ENCODE measurements at regions not wholly inside any gene's neighbourhood (a gene's known extent, or its start where the extent isn't known, plus 50 kb on each side); places are given as distances from the start of the nearest gene placed in this dataset.
"Not testable (repeated sequence)": the region's sequence is repeated elsewhere in the genome, so short reads cannot be mapped to it uniquely, and the experiment has no call there.

DNA sequence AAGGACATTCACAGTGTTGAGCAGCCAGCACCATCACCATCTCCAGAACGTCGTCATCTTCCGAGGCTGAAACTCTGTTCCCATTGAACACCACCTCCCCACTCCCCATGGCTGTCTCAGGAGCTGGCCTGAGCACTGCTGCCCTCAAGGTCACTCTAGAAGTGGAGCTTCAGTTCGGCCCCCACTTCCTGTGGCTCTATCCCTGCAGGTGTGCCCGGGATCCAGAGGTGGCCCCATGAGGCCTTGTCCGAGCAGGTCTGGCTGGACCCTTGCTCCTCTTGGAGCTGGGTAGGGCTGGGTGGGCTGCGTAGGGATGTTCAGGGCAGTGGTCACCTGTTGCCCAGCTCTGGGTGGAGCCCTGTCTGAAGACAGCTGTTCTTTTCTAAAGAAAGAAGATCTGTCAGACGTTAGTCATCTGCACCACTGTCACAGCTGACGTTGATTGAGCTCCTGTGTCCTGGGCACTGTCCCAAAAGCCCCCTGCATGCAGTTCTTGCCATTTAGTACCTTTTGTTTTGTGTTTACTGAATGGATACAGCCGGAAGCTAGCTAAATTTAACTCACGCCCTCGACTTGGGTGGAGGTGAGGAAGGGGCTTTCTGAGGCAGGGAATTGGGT lies 75.5 kb upstream of the CLDN5 start:
- no peaks in the 10 kb centered on the region for H3K9me3 ChIP-seq (ENCODE audit: low read length)
- no peaks in the 10 kb centered on the region for H4K20me1 ChIP-seq (ENCODE audit: insufficient read depth, low read length)
- no peaks in the 10 kb centered on the region for H3K36me3 ChIP-seq (ENCODE audit: insufficient read depth, low read length)
- ChIA-PET POLR2A (interaction anchor here (0.8 to 1.6 kb wide), 2 partner anchors 15 to 120 kb away, joined by 3 to 4 read pairs; partner anchors contain the start of genes CDC45 and UFD1), CTCF (ENCODE audit: unreplicated experiment) (no interaction called here)
- no peak overlapping the region for H2AFZ ChIP-seq (ENCODE audit: low read length)
- no peak overlapping the region for H3K4me2 ChIP-seq (ENCODE audit: low read length)
- TF ChIP-seq, protein P1, sequence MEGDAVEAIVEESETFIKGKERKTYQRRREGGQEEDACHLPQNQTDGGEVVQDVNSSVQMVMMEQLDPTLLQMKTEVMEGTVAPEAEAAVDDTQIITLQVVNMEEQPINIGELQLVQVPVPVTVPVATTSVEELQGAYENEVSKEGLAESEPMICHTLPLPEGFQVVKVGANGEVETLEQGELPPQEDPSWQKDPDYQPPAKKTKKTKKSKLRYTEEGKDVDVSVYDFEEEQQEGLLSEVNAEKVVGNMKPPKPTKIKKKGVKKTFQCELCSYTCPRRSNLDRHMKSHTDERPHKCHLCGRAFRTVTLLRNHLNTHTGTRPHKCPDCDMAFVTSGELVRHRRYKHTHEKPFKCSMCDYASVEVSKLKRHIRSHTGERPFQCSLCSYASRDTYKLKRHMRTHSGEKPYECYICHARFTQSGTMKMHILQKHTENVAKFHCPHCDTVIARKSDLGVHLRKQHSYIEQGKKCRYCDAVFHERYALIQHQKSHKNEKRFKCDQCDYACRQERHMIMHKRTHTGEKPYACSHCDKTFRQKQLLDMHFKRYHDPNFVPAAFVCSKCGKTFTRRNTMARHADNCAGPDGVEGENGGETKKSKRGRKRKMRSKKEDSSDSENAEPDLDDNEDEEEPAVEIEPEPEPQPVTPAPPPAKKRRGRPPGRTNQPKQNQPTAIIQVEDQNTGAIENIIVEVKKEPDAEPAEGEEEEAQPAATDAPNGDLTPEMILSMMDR (conservative IDR thresholded peaks at IDR 0.05; ENCODE audit: low read length), result no peak
- TF ChIP-seq EZH2phosphoT487 (IDR thresholded peaks at IDR 0.05; ENCODE audit: borderline replicate concordance, low read depth, low read length), result no peak
- DNase-seq (ENCODE audit: low spot score), result no peak
- no peak overlapping the region for H3K27ac ChIP-seq (ENCODE audit: low read depth, low read length, poor library complexity, severe bottlenecking)
- H3K79me2 ChIP-seq (ENCODE audit: insufficient read depth, low read depth, low read length), result no peaks in the 10 kb centered on the region
- H3K4me1 ChIP-seq (ENCODE audit: insufficient read depth, low read length, poor library complexity, severe bottlenecking), result peaks cover 27% of the 10 kb centered on the region
- intact Hi-C loops (cut with micrococcal nuclease; ENCODE audit: unreplicated experiment), result no loop called here
- H3K4me3 ChIP-seq (ENCODE audit: low read depth, low read length, poor library complexity, severe bottlenecking), result no peak overlapping the region
- no TSS peak for BruUV-seq (replicated peaks)
- no peaks in the 10 kb centered on the region for H3K9me2 ChIP-seq (ENCODE audit: insufficient read depth, low read length)

DNA sequence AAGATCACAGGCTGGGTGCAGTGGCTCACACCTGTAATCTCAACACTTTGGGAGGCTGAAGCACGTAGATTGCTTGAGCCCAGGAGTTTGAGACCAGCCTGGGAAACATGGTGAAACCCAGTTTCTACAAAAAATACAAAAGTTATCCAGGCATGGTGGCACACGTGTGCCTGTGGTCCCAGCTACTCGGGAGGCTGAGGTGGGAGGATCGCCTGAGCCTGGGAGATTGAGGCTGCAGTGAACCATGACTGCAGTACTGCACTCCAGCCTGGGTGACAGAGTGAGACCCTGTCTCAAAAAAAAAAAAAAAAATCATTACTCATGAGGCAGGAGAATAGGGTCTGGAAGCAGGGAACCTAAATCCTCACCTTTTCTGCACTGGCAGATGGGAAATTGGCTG lies 79.1 kb upstream of the CLDN5 start:
- H3K36me3 ChIP-seq (ENCODE audit: insufficient read depth, low read length); H3K79me2 ChIP-seq (ENCODE audit: insufficient read depth, low read depth, low read length); H2AFZ ChIP-seq (ENCODE audit: low read length); DNase-seq (ENCODE audit: low spot score); H4K20me1 ChIP-seq (ENCODE audit: insufficient read depth, low read length); H3K4me2 ChIP-seq (ENCODE audit: low read length); intact Hi-C loops (cut with micrococcal nuclease; ENCODE audit: unreplicated experiment); BruUV-seq (replicated peaks); CTCF ChIA-PET (ENCODE audit: unreplicated experiment); H3K27ac ChIP-seq (ENCODE audit: low read depth, low read length, poor library complexity, severe bottlenecking); H3K4me3 ChIP-seq (ENCODE audit: low read depth, low read length, poor library complexity, severe bottlenecking); H3K9me2 ChIP-seq (ENCODE audit: insufficient read depth, low read length); H3K9me3 ChIP-seq (ENCODE audit: low read length): not testable (repeated sequence)
- H3K4me1 ChIP-seq (ENCODE audit: insufficient read depth, low read length, poor library complexity, severe bottlenecking), result peaks cover 17% of the 10 kb centered on the region
- POLR2A ChIA-PET, result interaction anchor here (1.0 kb wide), 1 partner anchor 13 kb away, joined by 6 read pairs; no protein-coding TSS in a partner anchor

DNA sequence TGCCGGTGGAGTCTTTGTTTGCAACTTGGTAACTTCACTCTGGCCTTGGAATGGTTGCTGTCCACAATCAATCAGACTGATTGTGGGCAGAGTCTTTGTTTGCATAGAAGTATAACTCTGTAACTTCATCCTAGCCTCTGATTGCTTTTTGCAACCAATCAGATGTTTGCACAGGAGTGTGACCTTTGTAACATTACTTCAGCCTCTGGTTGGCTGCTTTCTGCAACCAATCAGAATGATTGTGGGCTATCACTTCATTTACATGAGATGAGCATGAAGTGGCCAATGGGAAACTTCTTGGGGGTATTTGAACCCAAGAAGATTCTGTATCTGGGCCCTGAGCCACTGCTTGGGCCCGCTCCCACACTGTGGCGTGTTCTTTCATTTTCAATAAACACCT lies 79.6 kb upstream of the CLDN5 start:
- TF ChIP-seq, protein P1 (conservative IDR thresholded peaks at IDR 0.05; ENCODE audit: low read length), result no peak
- TF ChIP-seq EZH2phosphoT487 (IDR thresholded peaks at IDR 0.05; ENCODE audit: borderline replicate concordance, low read depth, low read length), result no peak
- no peaks in the 10 kb centered on the region for H4K20me1 ChIP-seq (ENCODE audit: insufficient read depth, low read length)
- no peak overlapping the region for H3K4me2 ChIP-seq (ENCODE audit: low read length)
- H3K4me3 ChIP-seq (ENCODE audit: low read depth, low read length, poor library complexity, severe bottlenecking), result no peak overlapping the region
- no peaks in the 10 kb centered on the region for H3K36me3 ChIP-seq (ENCODE audit: insufficient read depth, low read length)
- intact Hi-C loops (cut with micrococcal nuclease; ENCODE audit: unreplicated experiment), result no loop called here
- POLR2A ChIA-PET, result no interaction called here
- no peaks in the 10 kb centered on the region for H3K9me3 ChIP-seq (ENCODE audit: low read length)
- DNase-seq (ENCODE audit: low spot score), result no peak
- H3K9me2 ChIP-seq (ENCODE audit: insufficient read depth, low read length), result no peaks in the 10 kb centered on the region
- H3K27ac ChIP-seq (ENCODE audit: low read depth, low read length, poor library complexity, severe bottlenecking), result no peak overlapping the region
- CTCF ChIA-PET (ENCODE audit: unreplicated experiment), result no interaction called here
- BruUV-seq (replicated peaks), result no TSS peak
- peaks cover 13% of the 10 kb centered on the region for H3K4me1 ChIP-seq (ENCODE audit: insufficient read depth, low read length, poor library complexity, severe bottlenecking)
- no peak overlapping the region for H2AFZ ChIP-seq (ENCODE audit: low read length)
- H3K79me2 ChIP-seq (ENCODE audit: insufficient read depth, low read depth, low read length), result no peaks in the 10 kb centered on the region

All from OCI-LY7 (cell line).